D721Med (cell line): ENCODE measurements at regions not wholly inside any gene's neighbourhood (a gene's known extent, or its start where the extent isn't known, plus 50 kb on each side); places are given as distances from the start of the nearest gene placed in this dataset.

Experiments
- DNase-seq: peaks from one replicate; pipeline ENCODE4 v3.0.0; 2011; ENCODE audit warnings: low spot score; ENCODE audit not compliant: insufficient read length
- FAIRE-seq: peaks from 2 replicates; lab custom pipeline; 2011; peaks lifted over from hg19 to GRCh38; lab: Jason Lieb, UNC
- CTCF ChIP-seq: IDR thresholded peaks from 2 replicates; pipeline ENCODE4 v1.5.1; 2012; ENCODE audit warnings: mild to moderate bottlenecking, control low read depth; ENCODE audit not compliant: insufficient read depth; ENCODE audit errors: missing control alignments

DNA sequence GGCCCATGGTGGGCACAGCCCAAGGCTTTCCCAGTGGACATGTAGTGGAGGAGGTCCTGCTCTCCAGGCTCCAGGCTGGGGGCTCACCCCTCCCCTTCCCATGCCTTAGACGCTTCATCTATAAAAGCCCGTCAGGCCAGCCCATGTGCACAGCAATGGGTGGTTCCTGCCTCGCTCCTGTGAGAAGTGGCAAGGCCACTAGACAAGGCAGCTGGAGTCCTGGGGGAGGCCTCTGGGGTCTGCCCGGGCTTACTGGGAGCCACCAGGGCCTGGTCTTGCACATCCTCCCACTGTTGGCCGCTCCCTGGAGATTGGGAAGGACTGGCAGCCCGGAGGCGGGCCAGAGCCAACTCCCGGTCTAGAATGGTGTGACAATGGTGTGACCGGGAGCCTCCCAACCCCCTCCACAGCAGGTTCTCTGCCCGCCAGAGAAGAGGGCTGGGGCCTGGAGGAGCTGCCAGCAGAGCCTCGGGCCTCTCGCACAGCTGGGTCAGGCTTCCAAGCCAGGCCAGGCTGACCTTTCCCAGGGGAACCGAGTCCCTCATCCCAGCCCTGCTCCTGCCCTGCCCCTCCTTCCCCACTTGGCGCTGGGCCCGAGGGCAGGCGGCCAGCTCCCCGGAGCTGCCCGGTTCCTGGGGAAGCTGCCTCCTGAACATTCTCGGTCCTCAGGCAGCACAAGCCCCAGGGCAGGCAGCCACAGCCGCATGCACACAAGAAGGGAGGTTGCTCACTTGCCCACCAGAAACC, 97.9 kb downstream of the RFLNA start:
- FAIRE-seq (no peak), DNase-seq (no peak)

DNA sequence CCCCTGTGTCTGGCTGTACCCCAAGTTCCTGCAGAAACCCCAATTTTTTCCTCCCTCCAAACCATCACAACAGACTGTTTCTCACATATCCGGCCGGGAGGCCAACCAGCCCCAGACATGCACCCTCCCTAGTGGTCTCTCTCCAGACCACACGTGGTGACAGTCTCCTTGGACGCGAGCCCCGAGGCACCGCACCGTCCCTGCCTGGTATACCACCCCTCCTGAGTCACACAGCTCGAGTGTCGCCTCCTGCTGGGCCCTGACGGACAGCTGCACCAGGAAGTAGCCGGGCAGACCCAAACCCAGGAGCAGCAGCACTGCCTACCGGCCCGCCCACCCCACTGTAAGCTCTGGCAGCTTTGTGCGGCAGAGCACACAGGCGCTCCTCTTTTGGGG, 97.4 kb downstream of the RFLNA start:
- FAIRE-seq (no peak), DNase-seq (no peak)
- no peak for TF ChIP-seq CTCF

More for the DNA sequence above, 97.9 kb downstream of the RFLNA start:
- TF ChIP-seq CTCF: no peak

- no peak for TF ChIP-seq CTCF
- FAIRE-seq: no peak
- DNase-seq: no peak
Observed at GRCh38 chr12:124391340-124392261, 96.7 kb downstream of the RFLNA start.

DNA sequence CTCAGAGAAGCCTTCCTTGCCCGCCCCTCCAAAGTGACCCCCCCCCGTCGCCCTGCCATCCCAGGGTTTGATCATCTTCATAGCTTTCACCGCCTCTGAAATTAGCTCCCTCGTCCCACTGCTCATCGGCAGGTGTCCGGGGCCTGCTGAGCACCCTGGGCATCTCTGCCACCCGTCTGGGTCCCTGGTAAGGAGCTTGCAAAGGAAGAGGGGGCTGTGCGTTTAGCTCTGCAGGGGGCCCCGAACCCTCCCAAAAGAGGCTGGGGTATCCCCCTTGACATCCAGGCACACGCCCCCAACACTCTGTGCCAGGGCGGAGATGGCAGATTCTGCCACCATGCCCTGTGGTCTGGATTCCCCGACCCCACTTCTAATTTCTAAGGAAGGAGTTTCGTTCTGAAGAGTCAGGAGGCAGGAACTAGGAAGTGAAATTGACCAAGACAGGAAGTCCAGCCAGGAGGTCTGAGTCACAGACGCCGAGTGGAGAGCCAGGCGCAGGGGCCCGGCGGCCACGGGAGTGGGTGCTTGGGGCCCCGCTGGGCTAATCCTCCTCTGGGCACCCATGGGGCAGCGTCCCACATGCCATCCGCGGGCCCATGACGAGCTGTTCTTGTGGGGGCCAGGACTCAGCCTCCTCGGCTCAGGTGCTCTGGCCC, 95.7 kb downstream of the RFLNA start:
- FAIRE-seq: no peak

DNA sequence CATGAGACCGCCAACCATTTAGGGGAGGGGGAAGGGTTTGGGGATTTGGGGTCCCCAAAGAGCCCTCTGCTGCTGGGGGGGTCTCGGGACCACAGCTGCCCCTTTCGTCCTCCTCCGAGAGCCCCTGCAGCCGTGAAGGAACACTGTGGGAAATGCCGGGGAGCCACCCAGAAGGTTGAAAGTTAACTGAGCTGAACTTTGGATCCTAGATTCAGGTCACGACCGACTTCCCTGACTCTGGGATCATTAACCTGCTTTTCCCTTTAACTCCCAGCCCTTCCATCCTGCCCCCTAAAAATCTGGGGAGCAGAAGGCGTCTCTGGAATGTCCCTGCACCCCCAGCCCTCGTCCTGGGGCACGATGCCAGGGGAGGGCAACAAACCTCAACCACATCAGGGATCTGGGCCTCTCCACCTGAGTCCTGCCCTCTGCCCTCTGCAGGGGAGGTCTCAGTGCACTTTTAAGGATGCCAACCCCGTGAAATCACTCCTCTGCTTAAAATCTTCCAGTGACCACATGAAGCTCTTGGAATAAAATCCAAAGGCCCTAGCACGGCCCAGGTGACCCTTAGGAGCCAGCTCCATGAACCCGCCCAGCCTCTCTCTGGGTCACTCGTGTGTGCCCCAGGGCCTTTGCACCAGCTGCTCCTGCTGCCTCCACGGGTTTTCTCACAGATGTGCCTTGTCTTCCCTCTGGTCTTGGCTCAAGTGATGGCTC, 95.0 kb downstream of the RFLNA start:
- no peak for DNase-seq
- FAIRE-seq: no peak
- no peak for TF ChIP-seq CTCF

More for the DNA sequence above, 95.7 kb downstream of the RFLNA start:
- no peak for TF ChIP-seq CTCF
- DNase-seq: no peak

DNA sequence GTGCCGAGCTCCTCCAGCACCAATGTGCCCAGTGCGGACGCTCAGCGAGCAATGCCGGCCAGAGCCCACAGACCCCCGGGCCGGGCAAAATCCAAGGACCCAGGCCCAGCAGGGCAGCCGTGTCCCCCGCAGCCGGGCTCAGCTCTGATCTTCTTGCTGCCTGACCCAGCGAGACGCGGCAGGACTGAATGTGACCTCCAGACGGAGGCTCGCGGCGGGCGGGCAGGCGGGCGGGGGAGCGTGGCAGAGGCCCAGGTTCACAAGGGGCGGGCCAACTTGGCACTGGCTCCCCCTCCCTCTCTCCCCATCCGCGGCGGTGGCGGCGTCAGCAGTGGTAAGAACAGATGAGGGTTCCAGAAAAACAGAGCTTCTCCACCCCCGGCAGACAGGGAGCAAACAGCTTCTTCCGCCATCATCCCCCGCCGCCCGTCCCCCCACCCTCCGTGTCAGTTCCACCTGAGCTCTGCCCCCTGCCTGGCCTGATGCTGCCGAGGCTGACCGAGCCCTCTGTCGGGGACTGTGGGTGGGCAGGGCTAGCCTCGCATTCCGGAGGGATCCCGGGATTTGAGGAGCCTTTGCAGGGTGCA, 94.3 kb downstream of the RFLNA start:
- FAIRE-seq (no peak), DNase-seq (no peak)
- no peak for TF ChIP-seq CTCF
